HFFc6 (cell line): ENCODE measurements at regions not wholly inside any gene's neighbourhood (a gene's known extent, or its start where the extent isn't known, plus 50 kb on each side); places are given as distances from the start of the nearest gene placed in this dataset.
"Not testable (repeated sequence)": the region's sequence is repeated elsewhere in the genome, so short reads cannot be mapped to it uniquely, and the experiment has no call there.

ENCODE experiments used
- DNase-seq: peaks from one replicate; pipeline ENCODE4 v3.0.0-alpha.2; 2018
- H3K27ac Mint-ChIP-seq: 2 replicates; pipeline ENCODE4 v1.8.0; 2020; ENCODE audit warnings: mild to moderate bottlenecking, mixed read lengths
- H3K27me3 Mint-ChIP-seq: 2 replicates; pipeline ENCODE4 v1.8.0; 2021; ENCODE audit warnings: mild to moderate bottlenecking, moderate library complexity, mixed read lengths; ENCODE audit not compliant: insufficient read depth
- H3K36me3 Mint-ChIP-seq: 2 replicates; pipeline ENCODE4 v1.8.0; 2021; ENCODE audit warnings: low read depth, mixed read lengths
- H3K4me1 Mint-ChIP-seq: 2 replicates; pipeline ENCODE4 v1.8.0; 2020; ENCODE audit warnings: low read depth, mixed read lengths
- H3K4me3 Mint-ChIP-seq: 2 replicates; pipeline ENCODE4 v1.8.0; 2020; ENCODE audit warnings: mild to moderate bottlenecking, moderate library complexity, mixed read lengths
- H3K9me3 Mint-ChIP-seq: 2 replicates; pipeline ENCODE4 v1.8.0; 2020; ENCODE audit warnings: mild to moderate bottlenecking, mixed read lengths
- TF ChIP-seq, protein P1 (sequence below): fragments of 200-600 bp; sonication (generic); IDR thresholded peaks from 2 replicates; pipeline ENCODE4 v1.5.0; 2021; ENCODE audit warnings: antibody characterized with exemption, mild to moderate bottlenecking

GRCh38 chr10:64867501-64867962, 1346.3 kb downstream of the REEP3 start:
- TF ChIP-seq, protein P1, sequence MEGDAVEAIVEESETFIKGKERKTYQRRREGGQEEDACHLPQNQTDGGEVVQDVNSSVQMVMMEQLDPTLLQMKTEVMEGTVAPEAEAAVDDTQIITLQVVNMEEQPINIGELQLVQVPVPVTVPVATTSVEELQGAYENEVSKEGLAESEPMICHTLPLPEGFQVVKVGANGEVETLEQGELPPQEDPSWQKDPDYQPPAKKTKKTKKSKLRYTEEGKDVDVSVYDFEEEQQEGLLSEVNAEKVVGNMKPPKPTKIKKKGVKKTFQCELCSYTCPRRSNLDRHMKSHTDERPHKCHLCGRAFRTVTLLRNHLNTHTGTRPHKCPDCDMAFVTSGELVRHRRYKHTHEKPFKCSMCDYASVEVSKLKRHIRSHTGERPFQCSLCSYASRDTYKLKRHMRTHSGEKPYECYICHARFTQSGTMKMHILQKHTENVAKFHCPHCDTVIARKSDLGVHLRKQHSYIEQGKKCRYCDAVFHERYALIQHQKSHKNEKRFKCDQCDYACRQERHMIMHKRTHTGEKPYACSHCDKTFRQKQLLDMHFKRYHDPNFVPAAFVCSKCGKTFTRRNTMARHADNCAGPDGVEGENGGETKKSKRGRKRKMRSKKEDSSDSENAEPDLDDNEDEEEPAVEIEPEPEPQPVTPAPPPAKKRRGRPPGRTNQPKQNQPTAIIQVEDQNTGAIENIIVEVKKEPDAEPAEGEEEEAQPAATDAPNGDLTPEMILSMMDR = no peak
- Mint-ChIP-seq H3K27ac (no peak overlapping the region), H3K27me3 (no peaks in the 10 kb centered on the region), H3K36me3 (no peaks in the 10 kb centered on the region), H3K9me3 (peaks cover 13% of the 10 kb centered on the region), H3K4me3 (no peak overlapping the region), H3K4me1 (no peaks in the 10 kb centered on the region)
- no peak for DNase-seq

- Mint-ChIP-seq H3K27me3 (no peaks in the 10 kb centered on the region), H3K27ac (no peak overlapping the region), H3K36me3 (no peaks in the 10 kb centered on the region; the same call in 1 of the 2 replicates), H3K4me1 (no peaks in the 10 kb centered on the region), H3K4me3 (no peak overlapping the region), H3K9me3 (peaks cover 37% of the 10 kb centered on the region)
- TF ChIP-seq, protein P1 = no peak
- no peak for DNase-seq
These were observed 1351.9 kb downstream of the REEP3 start for GRCh38 chr10:64873088-64873487.

DNA sequence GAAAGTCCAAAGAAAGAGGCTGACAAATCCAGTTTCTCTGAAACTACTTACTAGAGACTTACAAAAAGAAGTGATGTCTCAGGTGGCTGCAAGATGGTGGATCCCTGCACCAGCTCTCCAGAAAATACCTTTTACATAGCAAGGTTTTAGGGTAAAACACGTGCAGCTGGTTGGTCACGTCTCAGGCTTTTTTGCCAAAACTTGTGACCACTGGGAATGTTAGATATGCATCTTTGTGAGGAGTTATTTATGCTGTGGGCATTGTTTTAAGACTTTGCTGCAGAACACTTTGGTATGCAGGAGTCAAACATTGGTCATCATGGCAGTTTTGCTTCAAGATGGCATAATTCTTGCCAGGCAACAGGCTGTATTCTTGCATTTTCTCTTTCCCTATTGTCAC, 1352.8 kb downstream of the REEP3 start:
- no peaks in the 10 kb centered on the region for H3K27me3 Mint-ChIP-seq
- TF ChIP-seq, protein P1 = no peak
- no peaks in the 10 kb centered on the region; the same call in 1 of the 2 replicates for H3K36me3 Mint-ChIP-seq
- no peak overlapping the region for H3K4me3 Mint-ChIP-seq
- H3K27ac Mint-ChIP-seq = no peak overlapping the region
- peaks cover 38% of the 10 kb centered on the region for H3K9me3 Mint-ChIP-seq
- H3K4me1 Mint-ChIP-seq = no peaks in the 10 kb centered on the region
- DNase-seq = no peak

- H3K27ac Mint-ChIP-seq = no peak overlapping the region
- H3K9me3 Mint-ChIP-seq = peaks cover 30% of the 10 kb centered on the region
- H3K27me3 Mint-ChIP-seq = no peaks in the 10 kb centered on the region
- H3K36me3 Mint-ChIP-seq = no peaks in the 10 kb centered on the region; the same call in 1 of the 2 replicates
- H3K4me3 Mint-ChIP-seq = no peak overlapping the region
- no peaks in the 10 kb centered on the region for H3K4me1 Mint-ChIP-seq
- DNase-seq = no peak
- TF ChIP-seq, protein P1 = no peak
These were observed 1359.3 kb downstream of the REEP3 start for GRCh38 chr10:64880546-64880945.

- Mint-ChIP-seq H3K36me3 (no peaks in the 10 kb centered on the region; the same call in 1 of the 2 replicates), H3K4me1 (no peaks in the 10 kb centered on the region), H3K27ac (no peak overlapping the region), H3K9me3 (peaks cover 36% of the 10 kb centered on the region), H3K4me3 (no peak overlapping the region), H3K27me3 (no peaks in the 10 kb centered on the region)
- TF ChIP-seq, protein P1 = no peak
- no peak for DNase-seq
These were observed 1360.1 kb downstream of the REEP3 start for GRCh38 chr10:64881257-64881656.

DNA sequence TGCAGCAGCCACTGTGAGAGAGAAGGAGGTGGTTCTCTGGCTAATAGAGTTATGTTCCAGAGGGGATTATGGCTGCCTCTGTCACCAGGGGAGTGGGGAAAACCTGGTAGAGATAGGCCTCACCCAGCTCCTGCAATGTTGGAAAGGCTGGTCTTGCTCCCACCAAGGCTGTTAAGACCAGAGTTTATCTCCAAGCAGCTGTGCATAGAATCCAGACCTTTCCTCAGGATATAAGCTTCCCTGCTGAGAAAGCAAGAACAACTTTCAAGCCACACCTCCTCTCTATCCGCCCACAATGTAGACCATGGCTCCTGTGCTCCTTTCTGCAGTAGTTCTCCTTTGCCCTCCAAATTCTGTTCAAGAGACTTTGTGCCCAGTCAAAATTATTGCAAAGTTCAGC, 1375.4 kb downstream of the REEP3 start:
- H3K36me3 Mint-ChIP-seq = no peaks in the 10 kb centered on the region
- TF ChIP-seq, protein P1 = no peak
- no peaks in the 10 kb centered on the region for H3K4me1 Mint-ChIP-seq
- DNase-seq = no peak
- peaks cover 56% of the 10 kb centered on the region for H3K9me3 Mint-ChIP-seq
- H3K27ac Mint-ChIP-seq = no peak overlapping the region
- H3K4me3 Mint-ChIP-seq = no peak overlapping the region
- no peaks in the 10 kb centered on the region for H3K27me3 Mint-ChIP-seq

DNA sequence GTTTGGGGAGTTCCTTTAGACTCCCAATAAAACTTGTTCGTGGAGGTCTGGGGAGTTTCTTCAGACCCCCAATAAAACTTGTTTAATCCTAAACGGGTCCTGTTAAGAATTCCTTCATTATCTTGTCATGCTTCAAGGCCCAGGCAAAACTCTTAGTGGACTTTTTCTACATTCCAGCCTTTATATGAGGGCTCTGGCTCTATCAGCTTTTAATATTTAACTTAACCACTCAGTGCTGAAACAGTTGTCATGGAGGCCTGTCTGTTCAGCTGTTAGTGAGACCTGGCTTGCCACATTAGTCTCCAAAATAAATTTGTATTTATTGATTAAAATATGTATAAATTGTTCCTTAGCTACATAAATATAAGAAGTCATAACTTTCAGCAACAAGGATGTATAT, 1385.1 kb downstream of the REEP3 start:
- not testable (repeated sequence) for H3K4me3 Mint-ChIP-seq, H3K36me3 Mint-ChIP-seq, H3K27me3 Mint-ChIP-seq, H3K27ac Mint-ChIP-seq, H3K4me1 Mint-ChIP-seq, DNase-seq
- peaks cover 19% of the 10 kb centered on the region for H3K9me3 Mint-ChIP-seq

DNA sequence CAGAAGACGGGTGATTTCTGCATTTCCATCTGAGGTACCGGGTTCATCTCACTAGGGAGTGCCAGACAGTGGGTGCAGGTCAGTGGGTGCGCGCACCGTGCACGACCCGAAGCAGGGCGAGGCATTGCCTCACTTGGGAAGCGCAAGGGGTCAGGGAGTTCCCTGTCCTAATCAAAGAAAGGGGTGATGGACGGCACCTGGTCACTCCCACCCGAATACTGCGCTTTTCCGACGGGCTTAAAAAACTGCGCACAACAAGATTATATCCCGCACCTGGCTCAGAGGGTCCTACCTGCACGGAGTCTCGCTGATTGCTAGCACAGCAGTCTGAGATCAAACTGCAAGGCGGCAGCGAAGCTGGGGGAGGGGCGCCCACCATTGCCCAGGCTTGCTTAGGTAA, 1403.1 kb downstream of the REEP3 start:
- not testable (repeated sequence) for H3K27ac Mint-ChIP-seq, H3K36me3 Mint-ChIP-seq, H3K4me3 Mint-ChIP-seq, DNase-seq, H3K4me1 Mint-ChIP-seq, H3K27me3 Mint-ChIP-seq
- peaks cover 38% of the 10 kb centered on the region for H3K9me3 Mint-ChIP-seq
